LNCaP clone FGC (cell line): ENCODE measurements at regions not wholly inside any gene's neighbourhood (a gene's known extent, or its start where the extent isn't known, plus 50 kb on each side); places are given as distances from the start of the nearest gene placed in this dataset.
"Not testable (repeated sequence)": the region's sequence is repeated elsewhere in the genome, so short reads cannot be mapped to it uniquely, and the experiment has no call there.

Experiments
- DNase-seq: peaks from one replicate; pipeline ENCODE4 v3.0.0-alpha.2; 2011; ENCODE audit warnings: low read depth
- H3K4me3 ChIP-seq: 2 replicates; pipeline ENCODE4 v1.5.1; 2011; ENCODE audit warnings: mild to moderate bottlenecking, low read depth, low read length, control low read depth
- TF ChIP-seq, protein P1 (sequence below): IDR thresholded peaks from 2 replicates; pipeline ENCODE4 v1.5.1; 2012; ENCODE audit warnings: mild to moderate bottlenecking; ENCODE audit not compliant: control insufficient read depth, insufficient read depth; ENCODE audit errors: extremely low read depth

- DNase-seq = no peak
- TF ChIP-seq, protein P1, sequence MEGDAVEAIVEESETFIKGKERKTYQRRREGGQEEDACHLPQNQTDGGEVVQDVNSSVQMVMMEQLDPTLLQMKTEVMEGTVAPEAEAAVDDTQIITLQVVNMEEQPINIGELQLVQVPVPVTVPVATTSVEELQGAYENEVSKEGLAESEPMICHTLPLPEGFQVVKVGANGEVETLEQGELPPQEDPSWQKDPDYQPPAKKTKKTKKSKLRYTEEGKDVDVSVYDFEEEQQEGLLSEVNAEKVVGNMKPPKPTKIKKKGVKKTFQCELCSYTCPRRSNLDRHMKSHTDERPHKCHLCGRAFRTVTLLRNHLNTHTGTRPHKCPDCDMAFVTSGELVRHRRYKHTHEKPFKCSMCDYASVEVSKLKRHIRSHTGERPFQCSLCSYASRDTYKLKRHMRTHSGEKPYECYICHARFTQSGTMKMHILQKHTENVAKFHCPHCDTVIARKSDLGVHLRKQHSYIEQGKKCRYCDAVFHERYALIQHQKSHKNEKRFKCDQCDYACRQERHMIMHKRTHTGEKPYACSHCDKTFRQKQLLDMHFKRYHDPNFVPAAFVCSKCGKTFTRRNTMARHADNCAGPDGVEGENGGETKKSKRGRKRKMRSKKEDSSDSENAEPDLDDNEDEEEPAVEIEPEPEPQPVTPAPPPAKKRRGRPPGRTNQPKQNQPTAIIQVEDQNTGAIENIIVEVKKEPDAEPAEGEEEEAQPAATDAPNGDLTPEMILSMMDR = no peak
These were observed 150.4 kb downstream of the PPP1R3A start for GRCh38 chr7:113768387-113768786.

GRCh38 chr7:113764401-113765035 is 154.3 kb downstream of the PPP1R3A start:
- TF ChIP-seq, protein P1 = no peak
- H3K4me3 ChIP-seq = no peak overlapping the region
- no peak for DNase-seq

More at GRCh38 chr7:113768387-113768786, 150.4 kb downstream of the PPP1R3A start:
- no peak overlapping the region for H3K4me3 ChIP-seq

- DNase-seq = no peak
These were observed 155.6 kb downstream of the PPP1R3A start for GRCh38 chr7:113763226-113763625.

GRCh38 chr7:113756250-113756649 is 162.6 kb downstream of the PPP1R3A start:
- TF ChIP-seq, protein P1 = no peak
- no peak overlapping the region for H3K4me3 ChIP-seq
- DNase-seq = no peak

More at GRCh38 chr7:113763226-113763625, 155.6 kb downstream of the PPP1R3A start:
- TF ChIP-seq, protein P1 = no peak
- no peak overlapping the region for H3K4me3 ChIP-seq

DNA sequence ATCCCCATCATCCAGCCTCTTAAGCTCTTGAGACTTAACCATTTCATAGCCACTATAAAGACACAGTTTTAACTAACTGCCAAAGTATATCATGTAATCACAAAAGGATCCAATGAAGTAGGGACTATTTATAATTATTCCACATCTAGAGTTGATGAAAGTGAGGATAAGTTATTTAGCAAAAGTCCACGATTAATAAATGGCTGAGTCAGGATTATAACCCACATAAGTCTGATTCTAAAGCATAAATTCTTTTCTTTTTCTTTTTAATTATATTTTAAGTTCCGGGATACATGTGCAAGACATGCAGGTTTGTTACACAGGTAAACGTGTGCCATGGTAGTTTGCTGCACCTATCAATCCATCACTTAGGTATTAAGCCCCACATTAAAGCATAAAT is 166.1 kb downstream of the PPP1R3A start:
- TF ChIP-seq, protein P1 = no peak
- no peak overlapping the region for H3K4me3 ChIP-seq
- DNase-seq = no peak

- no peak overlapping the region for H3K4me3 ChIP-seq
- no peak for DNase-seq
- TF ChIP-seq, protein P1 = no peak
These were observed 166.5 kb downstream of the PPP1R3A start for GRCh38 chr7:113752289-113752688.

DNA sequence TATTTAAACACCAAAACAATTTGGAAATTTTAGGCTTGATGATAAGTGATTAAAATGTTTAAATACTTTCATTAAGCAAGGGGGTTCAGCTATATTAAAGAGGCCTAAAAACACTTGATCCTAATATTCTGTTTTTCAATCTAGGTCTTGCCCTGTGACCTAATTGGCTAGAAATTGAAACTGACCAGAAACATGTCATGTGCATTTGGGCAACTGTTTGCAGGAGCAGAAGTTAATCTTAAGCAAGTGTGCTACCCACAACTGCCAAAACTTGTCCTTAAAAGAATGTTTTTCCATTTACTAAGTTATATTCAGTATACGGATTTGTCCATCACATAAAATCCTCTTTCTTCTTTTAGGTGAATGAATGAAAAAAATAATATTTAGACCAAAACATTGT is 167.3 kb downstream of the PPP1R3A start:
- DNase-seq = no peak
- H3K4me3 ChIP-seq = no peak overlapping the region
- TF ChIP-seq, protein P1 = no peak

GRCh38 chr7:113748385-113748784 is 170.4 kb downstream of the PPP1R3A start:
- not testable (repeated sequence) for DNase-seq, H3K4me3 ChIP-seq

DNA sequence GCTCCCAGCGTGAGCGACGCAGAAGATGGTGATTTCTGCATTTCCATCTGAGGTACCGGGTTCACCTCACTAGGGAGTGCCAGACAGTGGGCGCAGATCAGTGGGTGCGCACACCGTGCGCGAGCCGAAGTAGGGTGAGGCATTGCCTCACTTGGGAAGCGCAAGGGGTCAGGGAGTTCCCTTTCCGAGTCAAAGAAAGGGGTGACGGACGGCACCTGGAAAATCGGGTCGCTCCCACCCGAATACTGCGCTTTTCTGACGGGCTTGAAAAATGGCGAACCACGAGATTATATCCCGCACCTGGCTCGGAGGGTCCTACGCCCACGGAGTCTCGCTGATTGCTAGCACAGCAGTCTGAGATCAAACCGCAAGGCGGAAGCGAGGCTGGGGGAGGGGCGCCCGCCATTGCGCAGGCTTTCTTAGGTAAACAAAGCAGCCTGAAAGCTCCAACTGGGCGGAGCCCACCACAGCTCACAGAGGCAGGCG is 175.8 kb downstream of the PPP1R3A start:
- peak; percentile 43 for DNase-seq
- peak overlapping the region; percentile 53 for H3K4me3 ChIP-seq
